GM12878 (cell line): ENCODE measurements at regions not wholly inside any gene's neighbourhood (a gene's known extent, or its start where the extent isn't known, plus 50 kb on each side); places are given as distances from the start of the nearest gene placed in this dataset.

Source experiments
- ATAC-seq: fragments of 200-7000 bp; cut with Tn5 transposase; 3 replicates; pipeline ENCODE4 v1.9.1; 2020; ENCODE audit warnings: mild to moderate bottlenecking, moderate library complexity
- BruUV-seq: library from RNA; stranded (reverse); fragments of 400-500 nt; replicated peaks from 2 replicates; lab custom pipeline; 2021; lab: Mats Ljungman, UMichigan
- CTCF ChIA-PET: fragments of 300-600 bp; sonication (Branson Sonifier 250); formaldehyde crosslinking; extraction: SDS; loops from one replicate; lab custom pipeline; 2021; ENCODE audit warnings: inconsistent platforms; lab: Yijun Ruan, JAX
- POLR2A ChIA-PET: fragments of 350-600 bp; formaldehyde crosslinking; extraction: SDS; loops from one replicate; lab custom pipeline; 2021; ENCODE audit warnings: inconsistent platforms; lab: Charles Lee
- RAD21 ChIA-PET: fragments of 300-600 bp; sonication (Branson Sonifier 250); formaldehyde crosslinking; loops from one replicate; lab custom pipeline; 2023; ENCODE audit warnings: antibody characterized with exemption; ENCODE audit not compliant: unreplicated experiment; lab: Charles Lee
- SMC1A ChIA-PET: fragments of 300-600 bp; sonication (Branson Sonifier 250); formaldehyde crosslinking; loops from one replicate; lab custom pipeline; 2023; ENCODE audit not compliant: unreplicated experiment, uncharacterized antibody; lab: Charles Lee
- DNase-seq: peaks from one replicate; pipeline ENCODE4 v3.0.0-alpha.2; 2011; ENCODE audit warnings: low read depth, low spot score
- FAIRE-seq: peaks from 3 replicates; lab custom pipeline; 2011; peaks lifted over from hg19 to GRCh38; lab: Jason Lieb, UNC
- H2AFZ ChIP-seq: 2 replicates; pipeline ENCODE4 v1.6.0; 2011; ENCODE audit warnings: low read depth, low read length, control low read depth; ENCODE audit not compliant: control insufficient read depth
- H3K27ac ChIP-seq: 2 replicates; pipeline ENCODE4 v1.5.1; 2011; ENCODE audit warnings: control low read depth; ENCODE audit not compliant: control insufficient read depth, insufficient read depth
- H3K27me3 ChIP-seq, 2 experiments: replicated peaks in 1 of 2; 2 replicates each; pipeline versions ENCODE4 v1.6.0 to v1.6.1; 2011; ENCODE audit warnings: low read length in 1 of 2; ENCODE audit not compliant: control insufficient read depth in 2 of 2, insufficient read depth in 2 of 2
- H3K36me3 ChIP-seq, 2 experiments: 2 replicates each; pipeline ENCODE4 v1.5.1; 2011; ENCODE audit warnings: low read length in 1 of 2; ENCODE audit not compliant: control insufficient read depth in 2 of 2, insufficient read depth in 2 of 2
- H3K4me1 ChIP-seq: 2 replicates; pipeline ENCODE4 v1.6.1; 2011; ENCODE audit warnings: mild to moderate bottlenecking, low read length, moderate library complexity, mixed read lengths; ENCODE audit not compliant: control insufficient read depth, insufficient read depth
- H3K4me2 ChIP-seq: 2 replicates; pipeline ENCODE4 v1.6.0; 2011; ENCODE audit warnings: control low read depth; ENCODE audit not compliant: control insufficient read depth, insufficient read depth
- H3K4me3 ChIP-seq: fragments of 200-600 bp; sonication (generic); 2 replicates; pipeline ENCODE4 v1.5.1; 2016
- H3K79me2 ChIP-seq: 2 replicates; pipeline ENCODE4 v1.6.0; 2011; ENCODE audit warnings: low read length; ENCODE audit not compliant: control insufficient read depth, insufficient read depth
- H3K9ac ChIP-seq: 2 replicates; pipeline ENCODE4 v1.8.0; 2011; ENCODE audit warnings: low read length, control low read depth, mixed read lengths; ENCODE audit not compliant: control insufficient read depth, insufficient read depth
- H3K9me3 ChIP-seq: replicated peaks from 3 replicates; pipeline ENCODE4 v1.5.1; 2011; ENCODE audit warnings: mild to moderate bottlenecking, low read length; ENCODE audit not compliant: control insufficient read depth, insufficient read depth
- H4K20me1 ChIP-seq: 2 replicates; pipeline ENCODE4 v1.6.0; 2011; ENCODE audit not compliant: control insufficient read depth, insufficient read depth
- ASH2L ChIP-seq: fragments of 300-600, 200-600 bp; sonication (generic); IDR thresholded peaks from 2 replicates; pipeline ENCODE4 v1.6.1; 2017; ENCODE audit warnings: low read depth, mild to moderate bottlenecking, borderline replicate concordance
- CHD2 ChIP-seq: IDR thresholded peaks from 2 replicates; pipeline ENCODE4 v1.6.1; 2011; ENCODE audit warnings: low read depth, low read length, improper control_type of control experiment, borderline replicate concordance
- E2F8 ChIP-seq: fragments of 450-650 bp; IDR thresholded peaks from 2 replicates; pipeline ENCODE4 v1.6.1; 2018; ENCODE audit warnings: mild to moderate bottlenecking, low read depth, moderate library complexity; ENCODE audit not compliant: partially characterized antibody
- ETV6 ChIP-seq, 2 experiments: fragments of 450-650 bp in 1 of 2; IDR thresholded peaks in 1 of 2; conservative IDR thresholded peaks in 1 of 2; 2 replicates each; pipeline ENCODE4 v1.6.1; 2014; ENCODE audit warnings: antibody characterized with exemption in 1 of 2, borderline replicate concordance in 1 of 2, low read depth in 1 of 2, mild to moderate bottlenecking in 1 of 2, moderate library complexity in 1 of 2
- EZH2 ChIP-seq: IDR thresholded peaks from 2 replicates; pipeline ENCODE4 v1.6.1; 2012; ENCODE audit warnings: low read depth, mild to moderate bottlenecking, control low read depth, inconsistent platforms, low read length, borderline replicate concordance; ENCODE audit not compliant: control insufficient read depth
- HDAC2 ChIP-seq: fragments of 200-600 bp; sonication (generic); IDR thresholded peaks from 2 replicates; pipeline ENCODE4 v1.6.1; 2017
- IKZF2 ChIP-seq, 2 experiments: fragments of 450-650 bp; IDR thresholded peaks; 2 replicates each; pipeline ENCODE4 v1.6.1; 2017; ENCODE audit warnings: mild to moderate bottlenecking in 2 of 2, moderate library complexity in 2 of 2
- JUNB ChIP-seq: IDR thresholded peaks from 2 replicates; pipeline ENCODE4 v1.6.1; 2016; ENCODE audit warnings: antibody characterized with exemption, mild to moderate bottlenecking
- KAT2A ChIP-seq: conservative IDR thresholded peaks from 2 replicates; pipeline ENCODE4 v1.6.1; 2011; ENCODE audit warnings: low read depth, low read length; ENCODE audit not compliant: control insufficient read depth
- LARP7 ChIP-seq: fragments of 450-650 bp; IDR thresholded peaks from 2 replicates; pipeline ENCODE4 v1.6.1; 2017; ENCODE audit warnings: mild to moderate bottlenecking
- MYB ChIP-seq: fragments of 150-350 bp; IDR thresholded peaks from 2 replicates; pipeline ENCODE4 v1.6.1; 2014; ENCODE audit warnings: mild to moderate bottlenecking, low read depth, low read length, borderline replicate concordance
- PAX5 ChIP-seq: IDR thresholded peaks from 2 replicates; pipeline ENCODE4 v1.6.1; 2011; ENCODE audit warnings: low read depth, low read length, borderline replicate concordance
- RB1 ChIP-seq: fragments of 450-650 bp; formaldehyde crosslinking; IDR thresholded peaks from 2 replicates; pipeline ENCODE4 v1.6.1; 2017; ENCODE audit warnings: mild to moderate bottlenecking, borderline replicate concordance
- SIN3A ChIP-seq: IDR thresholded peaks from 2 replicates; pipeline ENCODE4 v1.6.1; 2012; ENCODE audit warnings: low read depth, low read length, improper control_type of control experiment
- TARDBP ChIP-seq: IDR thresholded peaks from 2 replicates; pipeline ENCODE4 v1.6.1; 2016; ENCODE audit warnings: borderline replicate concordance
- TBL1XR1 ChIP-seq: IDR thresholded peaks from 2 replicates; pipeline ENCODE4 v1.6.1; 2012; ENCODE audit warnings: low read depth, low read length, improper control_type of control experiment
- USF1 ChIP-seq: IDR thresholded peaks from 2 replicates; pipeline ENCODE4 v1.6.1; 2011; ENCODE audit warnings: borderline replicate concordance, low read depth, mild to moderate bottlenecking, moderate library complexity, mixed read lengths, low read length; ENCODE audit not compliant: insufficient read depth; ENCODE audit errors: extremely low read length
- ZSCAN29 ChIP-seq: fragments of 450-650 bp; IDR thresholded peaks from 2 replicates; pipeline ENCODE4 v1.6.1; 2017; ENCODE audit warnings: mild to moderate bottlenecking, moderate library complexity
- WGBS: methylation state at CpG from one replicate; pipeline ENCODE4 v1.1.6; 2016; ENCODE audit warnings: low lambda C conversion rate; ENCODE audit not compliant: insufficient replicate concordance, insufficient coverage; ENCODE audit errors: missing lambda C conversion rate; 5-methylcytosine and 5-hydroxymethylcytosine counted together
- in situ Hi-C: fragments of 300-500 bp; cut with MboI; formaldehyde crosslinking; loops from 9 replicates; pipeline ENCODE4 v1.14.3; 2018; ENCODE audit warnings: mixed read lengths
- intact Hi-C: fragments of 100-400 bp; cut with micrococcal nuclease; formaldehyde crosslinking; loops from one replicate; pipeline ENCODE4 v1.14.2; 2022; ENCODE audit not compliant: unreplicated experiment

- Histone ChIP-seq H3K9me3 (no peaks in the 10 kb centered on the region), H3K36me3 (no peaks in the 10 kb centered on the region), H3K9ac (no peak overlapping the region), H3K4me2 (no peak overlapping the region), H3K27ac (no peak overlapping the region), H2AFZ (no peak overlapping the region), H3K4me1 (no peaks in the 10 kb centered on the region), H4K20me1 (no peaks in the 10 kb centered on the region), H3K4me3 (no peak overlapping the region), H3K79me2 (no peaks in the 10 kb centered on the region), H3K27me3 (no peaks in the 10 kb centered on the region)
- CTCF ChIA-PET = no interaction called here
- FAIRE-seq (no peak), DNase-seq (no peak), ATAC-seq (no peak)
- RAD21 ChIA-PET = no interaction called here
- SMC1A ChIA-PET = no interaction called here
- in situ Hi-C loops (no loop called here), intact Hi-C loops (loop anchor here (10.0 kb wide), 1 partner anchor 106 kb away; no protein-coding TSS in a partner anchor)
- TF ChIP-seq SIN3A (no peak), ETV6 (conservative IDR thresholded peaks at IDR 0.05 in 1 of 2, IDR thresholded peaks at IDR 0.05 in 1 of 2; ENCODE audit: borderline replicate concordance in 1 of 2, low read depth in 1 of 2) (no peak), USF1 (no peak), TBL1XR1 (no peak), RB1 (no peak), E2F8 (no peak), JUNB (no peak), IKZF2 (IDR thresholded peaks at IDR 0.05) (no peak), ZSCAN29 (no peak), KAT2A (no peak), ASH2L (no peak), EZH2 (no peak), PAX5 (no peak), HDAC2 (no peak), TARDBP (no peak), CHD2 (no peak), LARP7 (no peak), MYB (no peak)
- no TSS peak for BruUV-seq
- WGBS = 0% methylated on average over 1 of the region's 1 CpG
- POLR2A ChIA-PET = no interaction called here
These were observed 202.9 kb downstream of the HS3ST3A1 start for GRCh38 chr17:13398853-13399252.
